Neuronal stem cell (in vitro differentiated cells): ENCODE measurements at regions not wholly inside any gene's neighbourhood (a gene's known extent, or its start where the extent isn't known, plus 50 kb on each side); places are given as distances from the start of the nearest gene placed in this dataset.
"Not testable (repeated sequence)": the region's sequence is repeated elsewhere in the genome, so short reads cannot be mapped to it uniquely, and the experiment has no call there.

Experiments
- DNase-seq: peaks from one replicate; pipeline ENCODE4 v3.0.0-alpha.2; 2013; ENCODE audit warnings: low spot score
- H2AFZ ChIP-seq: one replicate; pipeline ENCODE4 v1.6.1; 2013; ENCODE audit warnings: mild to moderate bottlenecking, low read length, inconsistent platforms
- H2AK5ac ChIP-seq: 2 replicates; pipeline ENCODE4 v1.6.1; 2013; ENCODE audit warnings: low read depth, mild to moderate bottlenecking, inconsistent platforms, low read length, moderate library complexity, mixed read lengths
- H2BK120ac ChIP-seq: 2 replicates; pipeline ENCODE4 v1.6.1; 2013; ENCODE audit warnings: low read depth, mild to moderate bottlenecking, inconsistent platforms, low read length, moderate library complexity, mixed read lengths
- H2BK12ac ChIP-seq: one replicate; pipeline ENCODE4 v1.6.1; 2013; ENCODE audit warnings: low read length, inconsistent platforms
- H2BK15ac ChIP-seq: 2 replicates; pipeline ENCODE4 v1.6.1; 2013; ENCODE audit warnings: mild to moderate bottlenecking, low read length, inconsistent platforms, mixed read lengths
- H2BK5ac ChIP-seq: one replicate; pipeline ENCODE4 v1.6.1; 2013; ENCODE audit warnings: inconsistent platforms, mild to moderate bottlenecking, low read length, moderate library complexity
- H3K14ac ChIP-seq: one replicate; pipeline ENCODE4 v1.6.1; 2013; ENCODE audit warnings: low read length, inconsistent platforms
- H3K18ac ChIP-seq: 2 replicates; pipeline ENCODE4 v1.6.1; 2013; ENCODE audit warnings: low read length, inconsistent platforms
- H3K23ac ChIP-seq: 2 replicates; pipeline ENCODE4 v1.6.1; 2013; ENCODE audit warnings: low read depth, mild to moderate bottlenecking, mixed read lengths, low read length, inconsistent platforms; ENCODE audit not compliant: poor library complexity
- H3K27ac ChIP-seq: replicated peaks from 3 replicates; pipeline ENCODE4 v1.5.1; 2013; ENCODE audit warnings: low read length, inconsistent platforms
- H3K27me3 ChIP-seq, 3 experiments: 2 replicates each; pipeline ENCODE4 v1.6.1; 2013; ENCODE audit warnings: low read length in 3 of 3, mild to moderate bottlenecking in 2 of 3, inconsistent platforms in 1 of 3, low read depth in 1 of 3, mixed read lengths in 1 of 3, moderate library complexity in 1 of 3; ENCODE audit not compliant: control insufficient read depth in 3 of 3, insufficient read depth in 3 of 3
- H3K36me3 ChIP-seq, 2 donors: replicated peaks in 1 of 2; 2 replicates each; pipeline ENCODE4 v1.6.1; 2013; ENCODE audit warnings: low read length in 2 of 2; ENCODE audit not compliant: control insufficient read depth in 2 of 2, insufficient read depth in 2 of 2
- H3K4ac ChIP-seq: 2 replicates; pipeline ENCODE4 v1.6.1; 2013; ENCODE audit warnings: inconsistent platforms, mild to moderate bottlenecking, low read length, moderate library complexity
- H3K4me1 ChIP-seq, 2 donors: 1 replicate in 1 of 2; 2 replicates in 1 of 2; pipeline ENCODE4 v1.6.1; 2013; ENCODE audit warnings: low read length in 2 of 2, low read depth in 1 of 2; ENCODE audit not compliant: control insufficient read depth in 2 of 2, insufficient read depth in 1 of 2
- H3K4me2 ChIP-seq: one replicate; pipeline ENCODE4 v1.6.1; 2013; ENCODE audit warnings: mild to moderate bottlenecking, low read length, inconsistent platforms; ENCODE audit not compliant: insufficient read depth, poor library complexity, severe bottlenecking
- H3K4me3 ChIP-seq, 2 donors: 2 replicates each; pipeline ENCODE4 v1.5.1; 2013; ENCODE audit warnings: low read length in 2 of 2, mild to moderate bottlenecking in 2 of 2, inconsistent platforms in 1 of 2, moderate library complexity in 1 of 2
- H3K79me1 ChIP-seq: one replicate; pipeline ENCODE4 v1.6.1; 2013; ENCODE audit warnings: low read depth, mild to moderate bottlenecking, inconsistent platforms, low read length, moderate library complexity
- H3K9ac ChIP-seq: one replicate; pipeline ENCODE4 v1.6.1; 2013; ENCODE audit warnings: mild to moderate bottlenecking, low read depth, low read length, inconsistent platforms; ENCODE audit not compliant: poor library complexity
- H3K9me3 ChIP-seq, 2 donors: replicated peaks in 1 of 2; 2 replicates each; pipeline versions ENCODE3 to v1.6.1; 2013; ENCODE audit warnings: low read length in 2 of 2, mild to moderate bottlenecking in 2 of 2, inconsistent platforms in 1 of 2, low read depth in 1 of 2, mixed read lengths in 1 of 2, moderate library complexity in 1 of 2; ENCODE audit not compliant: control insufficient read depth in 2 of 2, insufficient read depth in 1 of 2
- H4K8ac ChIP-seq: one replicate; pipeline ENCODE4 v1.6.1; 2013; ENCODE audit warnings: low read depth, mild to moderate bottlenecking, inconsistent platforms, low read length, moderate library complexity
- H4K91ac ChIP-seq: one replicate; pipeline ENCODE4 v1.6.1; 2013; ENCODE audit warnings: low read length, low read depth, mild to moderate bottlenecking, inconsistent platforms; ENCODE audit not compliant: poor library complexity
- WGBS, 2 donors: extraction: QIAGEN DNeasy Blood & Tissue Kit; methylation state at CpG; one replicate each; pipeline ENCODE4 v1.1.7; 2013; ENCODE audit warnings: missing lambda C conversion rate in 2 of 2, mixed read lengths in 1 of 2; ENCODE audit not compliant: insufficient read length in 2 of 2, insufficient replicate concordance in 1 of 2; ENCODE audit errors: extremely low coverage in 2 of 2; 5-methylcytosine and 5-hydroxymethylcytosine counted together

DNA sequence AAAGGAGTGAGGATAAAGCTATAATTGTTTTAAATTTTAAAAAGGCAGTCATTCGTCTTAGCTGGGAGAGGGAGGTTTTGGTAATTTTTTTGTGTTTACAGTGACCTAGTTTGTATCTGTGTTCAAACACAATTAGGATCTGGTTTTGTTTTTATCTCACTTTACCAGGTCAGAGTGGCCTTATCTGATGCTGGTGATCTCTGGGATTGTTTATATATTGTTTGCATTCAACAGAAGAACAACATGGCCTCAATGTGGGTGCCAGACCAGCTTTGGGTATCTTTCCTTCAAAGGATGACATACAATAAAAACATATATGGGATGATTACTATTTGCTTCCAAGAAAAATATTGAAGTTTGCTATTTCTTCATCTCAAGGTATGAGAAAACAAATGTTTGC lies 272.2 kb upstream of the UGT8 start:
- Histone ChIP-seq H3K4me2 (no peak overlapping the region), H4K8ac (no peak overlapping the region), H3K18ac (no peak overlapping the region), H2BK120ac (no peak overlapping the region), H2BK15ac (no peak overlapping the region), H2AFZ (no peak overlapping the region), H3K79me1 (no peaks in the 10 kb centered on the region), H3K23ac (no peak overlapping the region), H2BK5ac (no peak overlapping the region), H3K14ac (no peak overlapping the region), H3K4me3 (no peak overlapping the region), H3K9me3 (no peaks in the 10 kb centered on the region), H2AK5ac (no peak overlapping the region), H2BK12ac (no peak overlapping the region), H3K36me3 (no peaks in the 10 kb centered on the region), H3K4ac (no peak overlapping the region), H3K4me1 (no peaks in the 10 kb centered on the region), H3K27me3 (no peaks in the 10 kb centered on the region), H3K27ac (no peak overlapping the region), H3K9ac (no peak overlapping the region), H4K91ac (no peak overlapping the region)
- DNase-seq, result no peak
- WGBS, 2 donors, result no CpG with 5 or more reads among the region's 1 CpG

- no peaks in the 10 kb centered on the region for H3K9me3 ChIP-seq
- no peak overlapping the region for H3K4me3 ChIP-seq
- H3K79me1 ChIP-seq, result no peaks in the 10 kb centered on the region
- H3K36me3 ChIP-seq, result no peaks in the 10 kb centered on the region
- no peak overlapping the region for H2BK120ac ChIP-seq
- H2BK15ac ChIP-seq, result no peak overlapping the region
- H3K14ac ChIP-seq, result no peak overlapping the region
- H3K27ac ChIP-seq, result no peak overlapping the region
- H3K27me3 ChIP-seq, result no peaks in the 10 kb centered on the region
- H3K18ac ChIP-seq, result no peak overlapping the region
- no peak overlapping the region for H3K4me2 ChIP-seq
- H2AK5ac ChIP-seq, result no peak overlapping the region
- H2BK12ac ChIP-seq, result no peak overlapping the region
- no peak overlapping the region for H4K8ac ChIP-seq
- no peak overlapping the region for H2BK5ac ChIP-seq
- DNase-seq, result no peak
- H4K91ac ChIP-seq, result no peak overlapping the region
- H3K4ac ChIP-seq, result no peak overlapping the region
- H3K23ac ChIP-seq, result no peak overlapping the region
- no peak overlapping the region for H3K9ac ChIP-seq
- no peak overlapping the region for H2AFZ ChIP-seq
- no peaks in the 10 kb centered on the region for H3K4me1 ChIP-seq
- WGBS, 2 donors, result no CpG with 5 or more reads among the region's 1 CpG
Measured at GRCh38 chr4:114332119-114332518, 266.5 kb upstream of the UGT8 start.

GRCh38 chr4:114334363-114334762 lies 264.2 kb upstream of the UGT8 start:
- H2AFZ ChIP-seq, H3K36me3 ChIP-seq, H3K27ac ChIP-seq, H2BK5ac ChIP-seq, H3K4me1 ChIP-seq, DNase-seq, H2BK12ac ChIP-seq, H3K79me1 ChIP-seq, H3K18ac ChIP-seq, H4K91ac ChIP-seq, H2BK120ac ChIP-seq, H3K14ac ChIP-seq, H3K4ac ChIP-seq, H3K9me3 ChIP-seq, H3K23ac ChIP-seq, H3K4me3 ChIP-seq, H3K9ac ChIP-seq, H3K4me2 ChIP-seq, H4K8ac ChIP-seq, H2BK15ac ChIP-seq, H2AK5ac ChIP-seq, H3K27me3 ChIP-seq: not testable (repeated sequence)

DNA sequence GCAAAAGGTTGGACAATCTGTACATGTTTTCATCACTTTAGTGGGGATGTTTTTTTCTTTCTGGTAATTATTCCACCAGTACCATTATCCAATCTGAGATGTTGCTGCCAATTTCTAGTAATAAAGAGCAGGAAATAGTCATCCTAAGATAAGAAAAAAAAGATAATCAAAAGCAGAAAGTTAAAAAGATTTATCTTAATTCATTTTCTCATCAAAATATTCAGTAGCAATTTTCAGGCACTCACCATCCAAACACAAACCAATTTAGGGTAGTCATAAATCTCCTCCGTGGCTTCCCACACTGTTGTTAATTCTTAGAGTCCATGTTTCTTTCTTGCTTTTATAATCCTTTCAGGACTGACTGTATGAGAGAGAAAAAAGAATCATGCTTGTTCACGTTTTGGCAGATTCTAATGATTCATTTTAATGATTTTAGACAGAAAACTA lies 263.7 kb upstream of the UGT8 start:
- WGBS, 2 donors, result no CpG with 5 or more reads among the region's 2 CpGs
- no peak overlapping the region for H3K18ac ChIP-seq
- no peak overlapping the region for H2BK15ac ChIP-seq
- no peaks in the 10 kb centered on the region for H3K79me1 ChIP-seq
- no peak overlapping the region for H3K4ac ChIP-seq
- H3K27me3 ChIP-seq, result no peaks in the 10 kb centered on the region
- H2AFZ ChIP-seq, result no peak overlapping the region
- no peak for DNase-seq
- no peak overlapping the region for H4K91ac ChIP-seq
- no peak overlapping the region for H4K8ac ChIP-seq
- H3K4me1 ChIP-seq, result no peaks in the 10 kb centered on the region
- H2BK5ac ChIP-seq, result no peak overlapping the region
- no peak overlapping the region for H2BK12ac ChIP-seq
- H3K9me3 ChIP-seq, result no peaks in the 10 kb centered on the region
- H3K4me3 ChIP-seq, result no peak overlapping the region
- H3K14ac ChIP-seq, result no peak overlapping the region
- H3K4me2 ChIP-seq, result no peak overlapping the region
- no peak overlapping the region for H3K23ac ChIP-seq
- no peak overlapping the region for H3K9ac ChIP-seq
- H3K36me3 ChIP-seq, result no peaks in the 10 kb centered on the region
- H2BK120ac ChIP-seq, result no peak overlapping the region
- no peak overlapping the region for H3K27ac ChIP-seq
- no peak overlapping the region for H2AK5ac ChIP-seq
